GM21825 (cell line): ENCODE measurements at regions not wholly inside any gene's neighbourhood (a gene's known extent, or its start where the extent isn't known, plus 50 kb on each side); places are given as distances from the start of the nearest gene placed in this dataset.
"Not testable (repeated sequence)": the region's sequence is repeated elsewhere in the genome, so short reads cannot be mapped to it uniquely, and the experiment has no call there.

Experiments used
- ATAC-seq: cut with Tn5 transposase; IDR thresholded peaks from one replicate; pipeline ENCODE4 v1.9.1; 2021; ENCODE audit warnings: mild to moderate bottlenecking, moderate library complexity; ENCODE audit not compliant: unreplicated experiment

DNA sequence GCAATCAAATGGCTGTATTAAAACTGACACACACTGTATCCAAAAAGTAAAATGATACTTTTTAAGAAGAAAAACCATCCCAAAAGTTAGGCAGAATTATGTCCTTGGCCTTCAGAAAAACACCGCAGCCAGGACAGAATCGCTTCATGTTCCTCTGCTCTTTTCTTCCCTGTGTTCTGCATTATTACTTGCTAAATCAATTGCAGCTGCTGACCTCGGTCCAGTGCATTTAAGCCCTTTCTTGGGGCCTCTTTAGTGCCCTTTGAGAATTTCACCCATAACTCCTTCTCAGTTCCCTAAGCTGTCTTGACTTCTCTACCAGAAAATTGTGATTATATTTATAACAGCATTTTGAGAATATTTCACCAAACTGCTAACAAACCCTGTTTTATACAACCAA, 696.9 kb downstream of the PCDH7 start:
- ATAC-seq, result no peak

DNA sequence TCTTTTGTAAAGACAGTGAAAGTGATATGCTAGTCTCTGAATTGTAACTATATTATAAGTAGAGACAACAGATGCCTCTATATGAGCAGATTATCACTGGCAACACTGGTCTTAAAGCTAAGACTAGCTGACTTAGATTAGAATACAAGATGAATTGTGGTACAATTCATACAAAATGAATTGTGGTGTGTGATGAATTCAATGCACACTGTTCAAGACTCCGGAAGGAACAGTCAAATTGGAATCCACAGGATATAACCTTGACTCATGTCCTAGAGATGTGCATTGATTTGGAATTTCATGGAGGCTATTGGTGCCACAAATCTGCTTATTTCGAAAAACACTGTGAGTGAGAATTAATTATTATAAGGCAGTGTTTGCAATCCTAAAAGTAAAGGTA, 701.8 kb downstream of the PCDH7 start:
- no peak for ATAC-seq

DNA sequence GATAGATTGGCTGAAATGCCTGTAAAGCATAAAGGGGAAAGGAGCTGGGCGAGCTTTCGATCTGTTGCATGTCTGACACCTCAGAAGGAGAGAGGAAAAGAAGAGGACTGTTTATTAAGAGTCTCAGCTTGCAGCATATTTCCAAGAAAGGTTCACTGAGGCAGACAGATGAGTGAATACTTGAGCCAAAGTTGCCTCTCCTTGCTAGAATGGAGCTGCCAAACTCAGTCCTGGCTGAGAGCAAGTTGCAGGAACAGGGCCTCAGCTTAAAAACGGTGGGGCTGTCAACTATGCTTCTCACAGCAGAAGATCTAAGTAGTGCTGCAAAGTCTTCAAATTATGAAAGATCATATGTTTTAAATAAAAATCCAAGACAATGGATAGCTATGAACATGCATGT, 707.5 kb downstream of the PCDH7 start:
- ATAC-seq, result no peak

DNA sequence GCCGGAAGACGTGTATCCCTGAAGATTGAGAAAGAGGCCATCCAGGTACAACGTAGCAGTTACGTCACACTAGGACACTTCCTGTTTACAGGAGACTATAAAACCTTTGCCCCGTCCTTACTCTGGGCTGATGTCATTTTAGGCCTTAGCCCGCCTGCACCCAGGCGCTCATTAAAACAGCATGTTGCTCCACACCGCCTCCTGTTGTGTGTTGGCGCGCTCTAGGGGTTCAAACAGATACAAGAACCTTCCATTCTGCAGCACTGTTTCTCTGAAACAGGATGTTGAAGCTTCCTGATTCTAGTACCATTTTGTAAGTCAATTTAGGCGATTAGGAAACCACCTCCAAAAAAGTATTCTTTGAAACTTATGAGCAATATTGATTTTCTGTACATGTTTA, 722.1 kb downstream of the PCDH7 start:
- ATAC-seq, result no peak

DNA sequence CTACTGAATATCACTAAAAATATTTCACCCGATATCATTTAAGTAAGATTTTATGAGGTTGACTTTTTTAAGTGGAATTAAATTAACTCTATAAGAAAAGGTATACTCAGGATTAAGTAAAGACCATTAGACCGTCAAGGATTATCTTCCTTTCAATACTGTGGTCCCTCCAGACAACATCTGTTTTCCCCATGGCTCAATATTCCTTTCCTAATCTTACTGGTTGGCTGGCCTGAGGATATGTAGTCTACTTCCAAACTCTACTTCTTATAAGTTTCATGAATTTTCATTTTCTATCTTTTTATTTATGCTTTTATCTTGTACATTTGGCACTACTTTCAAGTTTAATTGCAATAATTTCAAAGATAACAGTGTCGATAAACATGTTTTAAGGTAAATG, 725.4 kb downstream of the PCDH7 start:
- ATAC-seq, result no peak

DNA sequence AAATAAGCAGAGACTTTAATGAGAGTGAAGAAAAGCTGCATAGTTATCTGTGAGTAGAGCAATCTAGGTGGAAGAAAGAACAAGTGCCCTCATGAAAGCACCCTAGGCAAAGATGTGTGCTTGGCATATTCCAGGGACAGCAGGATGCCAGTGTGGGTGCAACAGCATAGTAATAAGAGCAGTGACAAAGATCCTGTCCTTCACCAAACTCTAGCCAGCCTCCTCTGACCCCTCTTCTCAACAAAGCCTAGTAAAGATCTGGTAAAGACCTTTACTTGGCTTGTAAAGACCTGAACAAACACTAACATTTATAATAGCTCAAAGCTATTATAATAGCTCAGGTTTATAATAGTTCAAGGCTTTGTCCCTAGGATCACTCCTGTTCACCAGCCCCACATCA, 735.4 kb downstream of the PCDH7 start:
- ATAC-seq, result no peak

DNA sequence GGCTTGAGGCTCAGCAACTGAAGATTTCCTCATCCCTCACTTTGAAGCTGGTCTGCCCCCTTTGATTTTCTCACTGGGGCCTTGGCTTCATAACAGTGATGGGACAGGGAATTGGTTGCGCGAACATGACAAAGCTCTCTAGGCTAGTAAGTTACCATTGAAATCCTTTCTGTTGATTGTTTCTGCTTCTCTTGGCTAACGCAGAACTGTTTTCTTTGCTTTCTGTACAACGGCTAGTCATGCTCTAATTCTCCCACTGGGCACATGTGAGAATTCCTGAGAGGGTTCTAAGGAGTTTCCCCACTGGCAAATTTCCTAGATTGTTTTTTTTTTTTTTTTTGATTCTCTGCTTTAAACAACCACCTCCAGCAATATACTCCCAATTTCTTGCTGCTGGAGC, 738.6 kb downstream of the PCDH7 start:
- no peak for ATAC-seq

DNA sequence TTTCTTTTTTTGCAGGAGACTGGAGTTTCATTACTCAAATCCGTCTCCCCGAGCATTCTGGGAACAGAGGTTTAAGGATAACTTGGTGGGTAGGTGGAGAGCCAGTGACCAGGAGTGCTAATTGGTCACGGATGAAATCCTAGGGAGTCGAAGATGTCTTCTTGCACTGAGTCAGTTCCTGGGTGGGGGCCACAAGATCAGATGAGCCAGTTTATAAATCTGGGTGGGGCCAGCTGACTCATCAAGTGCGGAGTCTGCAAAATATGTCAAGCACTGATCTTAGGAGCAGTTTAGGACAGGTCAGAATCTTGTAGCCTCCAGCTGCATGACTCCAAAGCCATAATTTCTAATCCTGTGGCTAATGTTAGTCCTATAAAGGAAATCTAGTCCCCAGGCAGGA, 741.3 kb downstream of the PCDH7 start:
- ATAC-seq, result no peak

DNA sequence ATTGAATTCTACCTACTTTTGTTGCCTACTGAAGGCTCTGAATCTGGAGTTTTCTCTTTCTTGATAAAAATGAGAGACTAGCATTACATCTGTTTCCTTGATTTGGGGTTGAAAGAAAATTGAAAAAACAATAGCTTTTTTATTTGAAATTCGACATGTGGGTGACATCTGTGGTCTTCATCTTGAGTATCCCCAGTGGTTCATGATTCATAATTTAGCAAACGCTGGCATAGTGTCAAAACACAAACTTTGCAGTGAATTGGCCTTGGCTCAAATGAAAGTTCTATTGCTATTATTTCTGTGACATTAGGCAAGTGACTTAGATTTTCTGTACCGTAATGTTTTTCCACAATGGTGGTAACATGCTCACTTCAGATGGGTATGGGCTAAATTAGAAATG, 747.6 kb downstream of the PCDH7 start:
- no peak for ATAC-seq

DNA sequence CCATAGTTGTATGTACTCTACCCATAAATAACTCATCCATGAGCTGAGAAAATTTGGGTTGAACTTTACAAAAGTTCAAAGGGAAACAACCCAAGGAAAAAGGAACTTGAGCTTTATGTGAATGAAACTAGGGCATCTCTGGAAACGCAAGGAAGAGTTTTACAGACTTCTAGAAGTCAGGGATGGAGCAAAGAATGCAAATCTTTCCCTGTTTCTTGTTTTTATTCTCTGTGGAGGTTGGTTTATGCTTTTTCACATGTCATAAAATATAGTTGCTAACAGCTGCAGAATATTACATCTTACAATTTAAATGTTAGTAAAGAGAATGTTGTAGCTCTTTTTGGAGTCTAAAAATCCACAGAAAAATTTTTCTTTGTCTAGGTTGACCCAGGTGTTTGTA, 754.1 kb downstream of the PCDH7 start:
- no peak for ATAC-seq

DNA sequence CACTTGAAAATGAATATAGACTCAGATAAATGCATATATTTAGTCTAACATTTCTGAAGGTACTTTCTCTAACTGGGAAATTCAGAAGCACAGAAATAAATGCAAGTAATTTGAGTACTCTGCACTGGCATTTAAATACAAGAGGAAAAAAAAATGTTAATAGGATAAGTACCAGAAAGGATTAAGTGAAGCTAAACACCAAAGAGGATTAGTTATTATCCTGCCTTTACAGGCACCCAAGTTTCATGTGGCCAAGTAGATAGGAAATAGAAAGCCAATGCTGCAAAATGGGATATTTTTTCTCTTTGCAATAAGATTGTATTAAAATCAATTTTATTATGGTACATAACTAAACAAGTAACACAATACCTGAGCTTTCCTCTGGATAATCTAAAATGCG, 762.5 kb downstream of the PCDH7 start:
- ATAC-seq, result no peak

DNA sequence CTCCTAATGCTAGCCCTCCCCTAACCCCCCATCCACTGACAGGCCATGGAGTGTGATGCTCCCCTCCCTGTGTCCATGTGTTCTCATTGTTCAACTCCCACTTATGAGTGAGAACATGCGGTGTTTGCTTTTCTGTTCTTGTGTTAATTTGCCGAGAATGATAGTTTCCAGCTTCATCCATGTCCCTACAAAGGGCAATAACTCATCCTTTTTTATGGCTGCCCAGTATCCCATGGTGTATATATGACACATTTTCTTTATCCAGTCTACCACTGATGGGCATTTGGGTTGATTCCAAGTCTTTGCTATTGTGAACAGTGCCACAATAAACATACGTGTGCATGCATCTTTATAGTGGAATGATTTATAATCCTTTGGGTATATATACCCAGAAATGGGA, 779.0 kb downstream of the PCDH7 start:
- not testable (repeated sequence) for ATAC-seq

DNA sequence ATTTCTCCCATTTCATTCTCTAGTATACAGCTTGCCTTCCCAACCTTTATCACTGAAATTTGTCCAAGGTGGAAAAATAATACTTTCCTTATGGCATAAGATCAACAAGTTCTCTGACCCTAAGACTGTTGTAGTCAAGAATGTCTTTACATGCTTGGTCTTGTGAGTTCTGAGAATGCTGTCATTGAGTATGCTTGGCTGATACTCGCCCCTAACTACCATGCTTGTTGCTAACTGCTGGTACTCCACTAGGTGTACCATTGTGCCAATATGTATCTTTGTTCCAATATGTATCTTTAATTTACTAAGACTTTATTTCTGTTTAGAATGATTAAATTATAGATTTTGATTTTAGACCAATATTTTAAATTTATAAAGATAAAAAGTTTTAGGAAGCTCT, 796.4 kb downstream of the PCDH7 start:
- no peak for ATAC-seq

DNA sequence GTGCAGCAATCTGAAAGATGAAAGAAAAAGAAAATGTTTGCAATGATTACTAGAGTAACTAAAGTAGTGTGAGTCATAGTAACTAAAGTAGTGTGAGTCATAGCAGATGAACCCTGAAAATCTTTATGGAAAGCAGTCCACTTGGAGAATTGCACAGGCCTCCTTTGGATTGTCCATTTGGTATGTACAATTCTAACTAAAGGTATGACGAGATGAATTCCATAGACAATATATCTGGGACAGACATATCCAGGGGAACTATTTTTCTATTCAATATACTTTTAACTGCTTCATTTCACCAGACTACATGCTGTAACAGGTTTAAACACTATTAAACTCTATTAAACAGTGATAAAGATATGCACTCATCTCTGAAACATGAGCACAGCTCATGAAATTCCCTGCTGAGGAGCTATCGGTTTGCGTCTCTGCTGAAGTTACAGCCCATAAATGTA, 798.7 kb downstream of the PCDH7 start:
- ATAC-seq, result no peak

DNA sequence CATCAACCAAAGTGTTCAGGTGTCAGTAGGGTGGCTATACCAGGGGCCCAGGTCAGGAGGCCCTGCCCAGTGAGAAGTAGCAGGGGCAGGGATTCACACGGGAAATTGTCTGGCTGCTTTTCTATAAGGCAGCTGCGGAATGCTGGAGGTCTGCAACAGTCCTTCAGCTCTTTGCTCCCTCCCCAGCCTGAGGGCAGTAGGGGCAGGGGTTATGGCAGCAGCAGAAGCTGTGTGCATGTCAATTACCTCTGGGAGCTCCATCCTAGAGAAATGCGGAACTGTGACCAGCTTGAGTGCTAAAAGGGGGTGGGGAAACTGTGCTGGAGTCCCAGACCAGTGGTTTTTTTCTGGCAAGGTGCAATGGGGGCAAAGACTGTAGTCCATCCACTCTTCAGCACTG, 810.4 kb downstream of the PCDH7 start:
- no peak for ATAC-seq

DNA sequence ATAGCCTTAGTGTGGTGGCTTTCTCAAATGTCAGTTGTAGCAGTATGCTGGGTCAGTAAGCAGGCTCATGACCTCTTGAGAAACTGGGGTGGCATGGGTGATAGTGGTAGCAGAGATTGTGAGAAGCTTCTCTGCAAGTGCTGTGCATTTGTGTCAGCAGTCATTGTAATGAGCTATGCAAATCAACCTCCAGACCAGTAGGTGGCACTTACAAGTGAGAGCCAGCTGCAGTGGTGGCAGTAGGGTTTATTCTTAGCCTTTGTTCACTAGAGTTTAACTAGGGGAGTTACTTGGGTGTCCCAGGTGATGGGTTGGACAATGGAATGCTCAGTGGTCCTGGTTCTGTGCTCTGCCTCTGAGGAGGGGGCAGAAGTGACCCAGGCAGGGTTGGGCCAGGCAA, 818.7 kb downstream of the PCDH7 start:
- no peak for ATAC-seq

DNA sequence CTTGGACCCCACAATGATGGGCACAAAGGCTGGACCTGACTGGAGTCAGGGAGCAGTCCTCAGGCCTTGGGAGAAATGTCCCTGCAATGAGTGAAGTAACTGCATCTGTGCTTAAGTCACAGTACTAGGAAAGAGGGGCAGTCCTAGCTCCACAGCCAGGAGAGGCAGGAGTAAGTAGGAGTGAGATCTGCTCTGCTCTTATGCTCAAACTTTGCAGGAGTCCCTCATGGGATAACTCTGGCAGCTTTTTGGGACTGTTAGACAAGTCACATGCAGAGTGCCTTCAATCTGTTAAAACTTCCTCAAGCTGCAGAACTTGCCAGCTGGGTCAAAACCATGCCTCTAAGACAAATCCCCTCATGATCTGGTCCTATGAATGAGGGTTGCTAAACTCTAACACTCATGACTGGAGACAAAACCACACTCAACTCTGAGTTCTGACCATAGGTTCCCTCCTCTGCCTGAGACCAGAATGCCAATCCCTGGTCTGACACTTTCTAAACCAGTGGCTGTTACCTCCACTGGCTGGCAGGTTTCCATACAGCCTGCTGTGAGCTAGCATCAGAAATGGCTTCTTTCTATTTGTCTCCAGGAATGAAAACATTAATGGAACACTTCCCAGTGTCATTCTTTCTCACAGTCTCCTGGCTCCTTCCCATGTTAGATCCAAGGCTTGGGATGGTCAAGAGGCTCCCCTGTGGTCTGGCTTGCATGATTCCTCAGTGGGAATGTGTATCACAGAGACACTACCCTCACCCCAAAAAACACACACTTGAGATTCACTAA, 819.3 kb downstream of the PCDH7 start:
- no peak for ATAC-seq

DNA sequence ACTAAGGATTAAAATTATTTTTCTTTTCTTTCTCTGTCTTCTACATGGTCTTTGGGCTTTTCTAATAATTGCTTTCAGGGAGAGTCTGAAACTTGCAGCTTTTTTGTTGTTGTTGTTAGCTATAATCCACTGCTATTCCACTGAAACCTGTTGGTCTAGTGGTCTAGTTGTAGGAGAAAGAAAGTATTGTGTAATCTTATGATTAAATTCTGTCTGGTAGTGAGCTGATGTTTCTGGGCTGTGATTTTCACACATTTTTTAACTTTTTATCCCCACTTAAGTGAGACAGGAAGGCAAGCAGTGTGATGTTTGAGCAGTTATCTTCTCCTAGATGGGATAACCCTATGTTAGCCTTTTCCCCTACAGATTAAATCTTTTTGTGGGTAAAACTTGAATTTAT, 825.2 kb downstream of the PCDH7 start:
- no peak for ATAC-seq

DNA sequence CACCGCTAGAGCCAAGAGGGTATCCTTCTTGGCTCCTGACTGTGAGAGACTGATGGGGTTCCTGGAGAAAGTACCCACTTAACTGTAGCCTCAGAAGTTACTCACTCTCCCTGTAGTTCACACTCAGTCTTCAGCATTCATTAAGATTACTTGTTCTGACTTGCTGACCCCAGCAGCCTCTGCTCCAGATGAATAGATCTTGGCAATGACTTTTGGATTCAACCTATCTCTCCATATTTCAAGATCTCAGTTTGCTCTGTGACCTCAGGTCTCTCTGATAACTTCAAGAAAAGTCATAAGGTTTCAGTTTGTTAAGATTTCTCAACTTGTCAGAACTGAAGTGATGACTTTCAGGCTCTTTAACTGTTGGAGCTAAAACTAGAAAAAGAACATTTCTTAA, 825.6 kb downstream of the PCDH7 start:
- ATAC-seq, result no peak

DNA sequence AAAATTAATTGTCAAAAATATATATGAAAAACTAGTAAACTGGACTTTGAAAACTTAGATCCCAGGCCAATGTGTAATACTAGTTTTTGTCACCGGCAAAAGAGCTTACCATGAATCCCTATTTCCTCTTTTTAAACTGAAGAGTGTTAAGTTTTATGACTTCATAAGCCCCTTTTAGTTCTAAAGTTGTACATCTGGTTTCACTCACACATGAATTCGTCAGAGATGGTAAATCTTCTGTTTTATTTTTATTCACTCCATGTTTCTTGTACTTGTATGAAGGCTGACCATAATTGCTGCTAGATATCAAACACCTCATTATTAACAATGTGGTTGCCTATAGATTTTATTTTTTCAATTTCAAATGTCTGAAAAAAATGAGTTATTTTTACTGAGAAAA, 827.9 kb downstream of the PCDH7 start:
- ATAC-seq, result no peak

DNA sequence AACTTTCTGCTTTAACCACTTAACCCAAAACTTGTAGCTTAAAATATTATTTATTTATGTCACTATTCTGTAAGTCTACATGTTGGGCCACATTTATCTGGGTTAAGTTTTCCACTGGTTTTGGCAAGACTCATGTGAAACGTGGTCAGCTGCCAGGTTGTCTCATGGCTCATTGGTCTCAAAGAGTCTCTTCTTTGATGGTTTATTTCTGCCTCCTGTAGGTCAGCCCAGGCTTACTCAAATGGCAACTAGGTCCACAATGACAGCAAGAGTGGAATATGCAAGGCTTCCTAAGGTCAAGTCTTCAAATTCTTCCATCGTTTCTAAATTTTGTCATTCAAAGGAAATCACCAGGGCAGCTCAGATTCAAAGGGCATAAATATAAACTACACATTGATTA, 828.7 kb downstream of the PCDH7 start:
- ATAC-seq, result no peak

DNA sequence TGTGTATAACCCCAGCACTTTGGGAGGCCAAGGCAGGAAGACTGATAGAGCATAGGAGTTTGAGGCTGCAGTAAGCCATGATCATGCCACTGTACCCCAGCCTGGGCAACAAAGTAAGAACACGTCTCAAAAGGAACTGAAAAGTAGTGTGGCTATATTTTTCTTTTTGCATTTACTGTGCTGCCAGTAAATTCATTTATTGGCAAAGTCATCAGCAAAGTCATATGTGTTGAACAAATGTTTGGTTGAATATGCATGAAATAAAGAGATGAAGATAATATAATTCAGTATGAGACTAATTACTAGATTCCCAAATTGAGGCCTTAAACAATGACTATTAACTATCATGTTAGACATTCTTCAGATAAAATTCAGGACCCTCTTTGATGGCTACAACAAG, 829.1 kb downstream of the PCDH7 start:
- no peak for ATAC-seq

DNA sequence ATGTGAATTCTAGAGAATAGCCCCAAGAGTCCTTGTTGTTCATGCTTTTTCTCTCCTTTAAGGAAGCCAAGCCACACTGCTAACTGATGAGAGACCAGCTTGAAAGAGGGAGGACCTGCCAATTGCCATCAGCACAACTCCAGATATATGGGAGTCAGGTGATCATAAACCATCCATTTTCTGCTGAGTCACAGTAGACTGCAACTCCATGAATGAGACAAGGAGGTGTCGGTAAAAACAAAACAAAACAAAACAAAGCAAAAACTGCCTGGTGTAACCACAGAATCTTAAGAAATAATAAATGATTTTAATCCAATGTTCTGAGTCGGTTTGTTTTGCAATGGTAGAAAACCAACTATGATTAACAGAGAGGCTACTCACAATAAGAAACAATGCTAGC, 837.3 kb downstream of the PCDH7 start:
- ATAC-seq, result no peak
